ENCODE measurements at regions not wholly inside any gene's neighbourhood (a gene's known extent, or its start where the extent isn't known, plus 50 kb on each side); places are given as distances from the start of the nearest gene placed in this dataset.

GRCh38 chr4:14518136-14518535 is 484.1 kb upstream of the CPEB2 start:
- H2AFZ ChIP-seq (ENCODE audit: control insufficient read depth, low read length) = no peak overlapping the region

GRCh38 chr4:14520171-14520570 is 482.1 kb upstream of the CPEB2 start:
- no peak overlapping the region for H3K9ac ChIP-seq (ENCODE audit: control insufficient read depth, extremely low read depth, insufficient read depth, low read length)
- no peaks in the 10 kb centered on the region for H3K4me1 ChIP-seq (ENCODE audit: control insufficient read depth, extremely low read depth, insufficient read depth, low read length)
- no peak overlapping the region for H3K4me2 ChIP-seq (ENCODE audit: control insufficient read depth, extremely low read depth, insufficient read depth, low read depth, low read length)
- H3K9me1 ChIP-seq (ENCODE audit: control insufficient read depth, extremely low read depth, insufficient read depth, low read length) = no peaks in the 10 kb centered on the region
- H3K27me3 ChIP-seq (ENCODE audit: control insufficient read depth, extremely low read depth, insufficient read depth, low read length) = no peaks in the 10 kb centered on the region
- no peaks in the 10 kb centered on the region for H3K9me3 ChIP-seq (ENCODE audit: control insufficient read depth, low read depth, low read length)
- H2AFZ ChIP-seq (ENCODE audit: control insufficient read depth, low read length) = no peak overlapping the region
- no peak for TF ChIP-seq EZH2 (IDR thresholded peaks at IDR 0.05; ENCODE audit: low read length)
- no peak for TF ChIP-seq CTCF (optimal IDR thresholded peaks at IDR 0.05 in 1 of 3, IDR thresholded peaks at IDR 0.05 in 1 of 3, conservative IDR thresholded peaks at IDR 0.05 in 1 of 3; ENCODE audit: extremely low read depth in 1 of 3, insufficient read depth in 2 of 3, low read length in 3 of 3)
- no peaks in the 10 kb centered on the region for H3K36me3 ChIP-seq (ENCODE audit: control insufficient read depth in 2 of 2, extremely low read depth in 1 of 2, insufficient read depth in 2 of 2, low read length in 2 of 2)
- FAIRE-seq (peak; percentile 73), DNase-seq (ENCODE audit: low read depth, low spot score) (no peak)
- no peaks in the 10 kb centered on the region for H3K79me2 ChIP-seq (ENCODE audit: control insufficient read depth, insufficient read depth, low read length)
- no peak overlapping the region for H3K4me3 ChIP-seq (ENCODE audit: control insufficient read depth in 2 of 3, extremely low read depth in 1 of 3, insufficient read depth in 2 of 3, low read depth in 1 of 3, low read length in 3 of 3)
- H3K27ac ChIP-seq (ENCODE audit: control insufficient read depth, insufficient read depth, low read length) = no peak overlapping the region
- dilution Hi-C loops (cut with MboI; ENCODE audit: extremely low pct_ligation_motif_present, low sequenced_read_pairs) = no loop called here
- H4K20me1 ChIP-seq (ENCODE audit: control insufficient read depth, extremely low read depth, insufficient read depth, low read length) = no peaks in the 10 kb centered on the region

More at GRCh38 chr4:14518136-14518535, 484.1 kb upstream of the CPEB2 start:
- DNase-seq (ENCODE audit: low read depth, low spot score) (no peak), FAIRE-seq (no peak)
- no peak for TF ChIP-seq EZH2 (IDR thresholded peaks at IDR 0.05; ENCODE audit: low read length)
- no peak for TF ChIP-seq CTCF (optimal IDR thresholded peaks at IDR 0.05 in 1 of 3, IDR thresholded peaks at IDR 0.05 in 1 of 3, conservative IDR thresholded peaks at IDR 0.05 in 1 of 3; ENCODE audit: extremely low read depth in 1 of 3, insufficient read depth in 2 of 3, low read length in 3 of 3)
- Histone ChIP-seq H3K9me3 (ENCODE audit: control insufficient read depth, low read depth, low read length) (no peaks in the 10 kb centered on the region), H4K20me1 (ENCODE audit: control insufficient read depth, extremely low read depth, insufficient read depth, low read length) (no peaks in the 10 kb centered on the region), H3K4me3 (ENCODE audit: control insufficient read depth in 2 of 3, extremely low read depth in 1 of 3, insufficient read depth in 2 of 3, low read depth in 1 of 3, low read length in 3 of 3) (no peak overlapping the region), H3K27me3 (ENCODE audit: control insufficient read depth, extremely low read depth, insufficient read depth, low read length) (no peaks in the 10 kb centered on the region), H3K36me3 (ENCODE audit: control insufficient read depth in 2 of 2, extremely low read depth in 1 of 2, insufficient read depth in 2 of 2, low read length in 2 of 2) (no peaks in the 10 kb centered on the region), H3K27ac (ENCODE audit: control insufficient read depth, insufficient read depth, low read length) (no peak overlapping the region), H3K4me1 (ENCODE audit: control insufficient read depth, extremely low read depth, insufficient read depth, low read length) (no peaks in the 10 kb centered on the region), H3K79me2 (ENCODE audit: control insufficient read depth, insufficient read depth, low read length) (no peaks in the 10 kb centered on the region), H3K9ac (ENCODE audit: control insufficient read depth, extremely low read depth, insufficient read depth, low read length) (no peak overlapping the region), H3K9me1 (ENCODE audit: control insufficient read depth, extremely low read depth, insufficient read depth, low read length) (no peaks in the 10 kb centered on the region), H3K4me2 (ENCODE audit: control insufficient read depth, extremely low read depth, insufficient read depth, low read depth, low read length) (no peak overlapping the region)
- dilution Hi-C loops (cut with MboI; ENCODE audit: extremely low pct_ligation_motif_present, low sequenced_read_pairs) = no loop called here
